ENCODE measurements at regions not wholly inside any gene's neighbourhood (a gene's known extent, or its start where the extent isn't known, plus 50 kb on each side); places are given as distances from the start of the nearest gene placed in this dataset.

GRCh38 chr15:56832125-56832524, 86.3 kb upstream of the TCF12 start:
- no peaks in the 10 kb centered on the region for H3K4me1 ChIP-seq (ENCODE audit: control insufficient read depth, insufficient read depth, low read length)
- H3K9me3 ChIP-seq (ENCODE audit: control insufficient read depth, insufficient read depth, low read length): no peaks in the 10 kb centered on the region
- WGBS (ENCODE audit: insufficient coverage, insufficient read length): no CpG with 5 or more reads among the region's 5 CpGs
- no peaks in the 10 kb centered on the region for H3K27me3 ChIP-seq (ENCODE audit: control insufficient read depth, insufficient read depth, low read length)
- no peak for DNase-seq (ENCODE audit: low read depth, low spot score)
- H3K36me3 ChIP-seq (ENCODE audit: control insufficient read depth, insufficient read depth, low read length): no peaks in the 10 kb centered on the region
- H3K4me3 ChIP-seq (ENCODE audit: low read length): no peak overlapping the region
- H3K27ac ChIP-seq (ENCODE audit: low read length): no peak overlapping the region

GRCh38 chr15:56831467-56832005, 86.9 kb upstream of the TCF12 start:
- H3K9me3 ChIP-seq (ENCODE audit: control insufficient read depth, insufficient read depth, low read length): no peaks in the 10 kb centered on the region
- no peak overlapping the region for H3K4me3 ChIP-seq (ENCODE audit: low read length)
- no peak for DNase-seq (ENCODE audit: low read depth, low spot score)
- H3K4me1 ChIP-seq (ENCODE audit: control insufficient read depth, insufficient read depth, low read length): no peaks in the 10 kb centered on the region
- H3K36me3 ChIP-seq (ENCODE audit: control insufficient read depth, insufficient read depth, low read length): no peaks in the 10 kb centered on the region
- no peak overlapping the region for H3K27ac ChIP-seq (ENCODE audit: low read length)
- H3K27me3 ChIP-seq (ENCODE audit: control insufficient read depth, insufficient read depth, low read length): no peaks in the 10 kb centered on the region
- no CpG with 5 or more reads among the region's 3 CpGs for WGBS (ENCODE audit: insufficient coverage, insufficient read length)

- no CpG with 5 or more reads among the region's 2 CpGs for WGBS (ENCODE audit: insufficient coverage, insufficient read length)
- H3K4me1 ChIP-seq (ENCODE audit: control insufficient read depth, insufficient read depth, low read length): no peaks in the 10 kb centered on the region
- H3K9me3 ChIP-seq (ENCODE audit: control insufficient read depth, insufficient read depth, low read length): no peaks in the 10 kb centered on the region
- DNase-seq (ENCODE audit: low read depth, low spot score): no peak
- H3K27me3 ChIP-seq (ENCODE audit: control insufficient read depth, insufficient read depth, low read length): no peaks in the 10 kb centered on the region; the same call in 1 of the 2 replicates
- no peak overlapping the region for H3K4me3 ChIP-seq (ENCODE audit: low read length)
- no peak overlapping the region for H3K27ac ChIP-seq (ENCODE audit: low read length)
- no peaks in the 10 kb centered on the region for H3K36me3 ChIP-seq (ENCODE audit: control insufficient read depth, insufficient read depth, low read length)
Observed at GRCh38 chr15:56824175-56824574, 90.9 kb upstream of the ZNF280D start.

GRCh38 chr15:56821721-56822425, 88.6 kb upstream of the ZNF280D start:
- Histone ChIP-seq H3K9me3 (ENCODE audit: control insufficient read depth, insufficient read depth, low read length) (no peaks in the 10 kb centered on the region), H3K27ac (ENCODE audit: low read length) (no peak overlapping the region), H3K4me1 (ENCODE audit: control insufficient read depth, insufficient read depth, low read length) (no peaks in the 10 kb centered on the region), H3K4me3 (ENCODE audit: low read length) (no peak overlapping the region), H3K27me3 (ENCODE audit: control insufficient read depth, insufficient read depth, low read length) (no peaks in the 10 kb centered on the region; the same call in 1 of the 2 replicates), H3K36me3 (ENCODE audit: control insufficient read depth, insufficient read depth, low read length) (no peaks in the 10 kb centered on the region)
- no CpG with 5 or more reads among the region's 3 CpGs for WGBS (ENCODE audit: insufficient coverage, insufficient read length)
- peak; percentile 48 for DNase-seq (ENCODE audit: low read depth, low spot score)

GRCh38 chr15:56820333-56820732, 87.0 kb upstream of the ZNF280D start:
- DNase-seq (ENCODE audit: low read depth, low spot score): no peak
- Histone ChIP-seq H3K27ac (ENCODE audit: low read length) (no peak overlapping the region), H3K9me3 (ENCODE audit: control insufficient read depth, insufficient read depth, low read length) (no peaks in the 10 kb centered on the region), H3K27me3 (ENCODE audit: control insufficient read depth, insufficient read depth, low read length) (no peaks in the 10 kb centered on the region; the same call in 1 of the 2 replicates), H3K4me1 (ENCODE audit: control insufficient read depth, insufficient read depth, low read length) (no peaks in the 10 kb centered on the region), H3K4me3 (ENCODE audit: low read length) (no peak overlapping the region), H3K36me3 (ENCODE audit: control insufficient read depth, insufficient read depth, low read length) (no peaks in the 10 kb centered on the region)

GRCh38 chr15:56817321-56818080, 84.2 kb upstream of the ZNF280D start:
- DNase-seq (ENCODE audit: low read depth, low spot score): no peak
- Histone ChIP-seq H3K9me3 (ENCODE audit: control insufficient read depth, insufficient read depth, low read length) (no peaks in the 10 kb centered on the region), H3K4me3 (ENCODE audit: low read length) (no peak overlapping the region), H3K27ac (ENCODE audit: low read length) (no peak overlapping the region), H3K4me1 (ENCODE audit: control insufficient read depth, insufficient read depth, low read length) (no peaks in the 10 kb centered on the region), H3K27me3 (ENCODE audit: control insufficient read depth, insufficient read depth, low read length) (no peaks in the 10 kb centered on the region; the same call in 1 of the 2 replicates), H3K36me3 (ENCODE audit: control insufficient read depth, insufficient read depth, low read length) (no peaks in the 10 kb centered on the region)
- no CpG with 5 or more reads among the region's 1 CpG for WGBS (ENCODE audit: insufficient coverage, insufficient read length)

- WGBS (ENCODE audit: insufficient coverage, insufficient read length): no CpG with 5 or more reads among the region's 4 CpGs
- H3K36me3 ChIP-seq (ENCODE audit: control insufficient read depth, insufficient read depth, low read length): no peaks in the 10 kb centered on the region
- H3K27me3 ChIP-seq (ENCODE audit: control insufficient read depth, insufficient read depth, low read length): no peaks in the 10 kb centered on the region; the same call in 1 of the 2 replicates
- no peak overlapping the region for H3K4me3 ChIP-seq (ENCODE audit: low read length)
- H3K9me3 ChIP-seq (ENCODE audit: control insufficient read depth, insufficient read depth, low read length): no peaks in the 10 kb centered on the region
- no peaks in the 10 kb centered on the region for H3K4me1 ChIP-seq (ENCODE audit: control insufficient read depth, insufficient read depth, low read length)
- H3K27ac ChIP-seq (ENCODE audit: low read length): no peak overlapping the region
- DNase-seq (ENCODE audit: low read depth, low spot score): no peak
Observed at GRCh38 chr15:56816781-56817180, 83.5 kb upstream of the ZNF280D start.

- WGBS (ENCODE audit: insufficient coverage, insufficient read length): no CpG with 5 or more reads among the region's 12 CpGs
- no peak overlapping the region for H3K4me3 ChIP-seq (ENCODE audit: low read length)
- no peaks in the 10 kb centered on the region for H3K9me3 ChIP-seq (ENCODE audit: control insufficient read depth, insufficient read depth, low read length)
- no peaks in the 10 kb centered on the region for H3K27me3 ChIP-seq (ENCODE audit: control insufficient read depth, insufficient read depth, low read length)
- H3K27ac ChIP-seq (ENCODE audit: low read length): no peak overlapping the region
- H3K4me1 ChIP-seq (ENCODE audit: control insufficient read depth, insufficient read depth, low read length): no peaks in the 10 kb centered on the region
- no peak for DNase-seq (ENCODE audit: low read depth, low spot score)
- no peaks in the 10 kb centered on the region for H3K36me3 ChIP-seq (ENCODE audit: control insufficient read depth, insufficient read depth, low read length)
Observed at GRCh38 chr15:56815247-56815646, 81.9 kb upstream of the ZNF280D start.

GRCh38 chr15:56814429-56814828, 81.1 kb upstream of the ZNF280D start:
- Histone ChIP-seq H3K9me3 (ENCODE audit: control insufficient read depth, insufficient read depth, low read length) (no peaks in the 10 kb centered on the region), H3K4me1 (ENCODE audit: control insufficient read depth, insufficient read depth, low read length) (no peaks in the 10 kb centered on the region), H3K36me3 (ENCODE audit: control insufficient read depth, insufficient read depth, low read length) (no peaks in the 10 kb centered on the region), H3K27ac (ENCODE audit: low read length) (no peak overlapping the region), H3K4me3 (ENCODE audit: low read length) (no peak overlapping the region), H3K27me3 (ENCODE audit: control insufficient read depth, insufficient read depth, low read length) (no peaks in the 10 kb centered on the region)
- DNase-seq (ENCODE audit: low read depth, low spot score): no peak
- no CpG with 5 or more reads among the region's 3 CpGs for WGBS (ENCODE audit: insufficient coverage, insufficient read length)

GRCh38 chr15:56813995-56814394, 80.7 kb upstream of the ZNF280D start:
- no peak overlapping the region for H3K27ac ChIP-seq (ENCODE audit: low read length)
- H3K27me3 ChIP-seq (ENCODE audit: control insufficient read depth, insufficient read depth, low read length): no peaks in the 10 kb centered on the region
- whole genome bisulfite sequencing (ENCODE audit: insufficient coverage, insufficient read length): no CpG with 5 or more reads among the region's 1 CpG
- H3K9me3 ChIP-seq (ENCODE audit: control insufficient read depth, insufficient read depth, low read length): no peaks in the 10 kb centered on the region
- DNase-seq (ENCODE audit: low read depth, low spot score): no peak
- H3K4me1 ChIP-seq (ENCODE audit: control insufficient read depth, insufficient read depth, low read length): no peaks in the 10 kb centered on the region
- no peak overlapping the region for H3K4me3 ChIP-seq (ENCODE audit: low read length)
- no peaks in the 10 kb centered on the region for H3K36me3 ChIP-seq (ENCODE audit: control insufficient read depth, insufficient read depth, low read length)
